ENCODE measurements at regions not wholly inside any gene's neighbourhood (a gene's known extent, or its start where the extent isn't known, plus 50 kb on each side); places are given as distances from the start of the nearest gene placed in this dataset.

- DNase-seq = no peak
These were observed 342.7 kb upstream of the SATB1 start for GRCh38 chr3:18767756-18768303.

DNA sequence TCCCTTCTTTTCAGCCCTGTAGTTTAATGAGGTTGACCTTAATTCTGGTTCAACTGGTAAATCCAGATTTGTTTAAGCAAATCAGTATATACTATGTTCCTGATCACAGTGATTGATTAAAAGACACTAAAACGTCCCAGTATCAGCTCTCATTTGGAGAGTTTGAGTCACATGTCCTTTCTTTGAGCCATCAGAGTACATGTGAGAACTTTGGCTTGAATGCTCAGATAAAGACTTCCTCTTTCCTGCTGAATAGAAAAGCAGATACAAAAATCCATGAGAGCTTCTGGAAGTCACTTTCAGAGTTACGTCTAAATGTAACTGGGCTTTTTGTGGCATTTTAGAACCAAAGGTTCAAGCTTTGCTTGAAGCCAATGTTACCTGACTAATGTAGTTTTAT, 341.8 kb upstream of the SATB1 start:
- no peak for DNase-seq

GRCh38 chr3:18765662-18766061, 340.5 kb upstream of the SATB1 start:
- DNase-seq = no peak

DNA sequence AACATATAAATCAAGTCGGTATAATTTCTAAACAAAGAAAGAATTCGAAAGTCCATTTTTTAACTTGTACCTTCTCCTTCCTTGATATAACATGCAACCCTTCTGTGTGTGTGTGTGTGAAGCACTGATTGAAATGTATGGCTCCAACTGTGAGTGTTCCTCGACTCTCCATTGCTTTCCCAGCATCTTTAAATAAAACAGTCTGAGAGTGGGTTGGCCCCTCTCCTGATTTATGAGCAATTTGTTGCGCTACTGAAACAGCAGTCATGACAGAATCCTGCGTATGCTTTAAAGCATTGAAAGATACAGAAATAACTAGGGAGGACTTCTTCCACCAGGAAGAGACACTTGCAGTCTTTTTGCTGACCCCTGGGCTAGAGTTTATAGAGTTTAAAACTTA, 340.0 kb upstream of the SATB1 start:
- DNase-seq = no peak

DNA sequence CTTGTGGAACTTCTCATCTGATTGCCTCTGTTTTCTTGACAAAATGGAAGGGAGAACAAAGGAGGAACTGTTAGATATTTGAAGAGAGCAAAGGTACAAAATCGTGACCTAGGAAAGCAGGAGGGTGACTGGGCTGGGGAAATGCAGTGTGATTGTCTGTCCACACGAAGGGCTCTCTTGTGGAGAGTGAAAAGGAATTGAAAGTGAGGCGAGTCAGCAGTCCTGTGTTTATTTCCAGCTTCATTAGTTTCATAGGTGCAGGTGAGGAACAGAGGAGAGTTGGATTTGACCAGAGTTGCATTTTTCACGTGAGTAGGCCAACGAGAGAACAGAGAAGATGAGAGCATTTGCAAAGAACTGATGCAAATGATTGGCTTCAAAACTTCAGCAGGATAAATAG, 336.4 kb upstream of the SATB1 start:
- no peak for DNase-seq

DNA sequence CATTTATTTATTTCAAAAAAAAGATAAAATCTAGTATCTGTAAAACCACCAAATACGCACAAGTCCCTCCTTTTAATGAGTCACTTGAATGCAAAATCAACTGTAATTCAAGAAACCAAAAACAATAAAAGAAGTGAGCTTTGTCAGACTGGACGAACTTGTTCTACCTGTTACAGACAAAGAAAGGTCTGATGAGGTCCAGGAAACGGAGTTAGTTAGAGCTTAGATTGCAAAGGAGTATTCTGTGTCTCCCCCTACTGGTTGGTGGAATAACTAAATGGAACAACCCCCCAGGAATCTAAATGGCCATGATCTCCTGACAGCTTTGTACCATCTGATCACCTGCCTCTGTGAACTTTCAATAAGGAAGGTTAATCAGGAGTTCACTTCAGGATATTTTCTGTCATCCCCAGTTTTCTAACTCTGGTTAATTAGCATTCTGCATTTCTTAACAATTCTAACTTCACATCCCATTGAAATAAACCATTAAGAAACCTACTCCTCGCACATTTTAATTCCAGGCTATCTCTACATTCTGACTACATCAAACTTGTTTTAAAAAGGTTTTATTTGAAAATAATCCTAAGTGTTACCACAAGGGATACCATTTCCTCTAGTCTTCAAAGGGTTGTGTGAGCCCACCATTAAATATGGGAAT, 333.0 kb upstream of the SATB1 start:
- DNase-seq = peak; percentile 1

DNA sequence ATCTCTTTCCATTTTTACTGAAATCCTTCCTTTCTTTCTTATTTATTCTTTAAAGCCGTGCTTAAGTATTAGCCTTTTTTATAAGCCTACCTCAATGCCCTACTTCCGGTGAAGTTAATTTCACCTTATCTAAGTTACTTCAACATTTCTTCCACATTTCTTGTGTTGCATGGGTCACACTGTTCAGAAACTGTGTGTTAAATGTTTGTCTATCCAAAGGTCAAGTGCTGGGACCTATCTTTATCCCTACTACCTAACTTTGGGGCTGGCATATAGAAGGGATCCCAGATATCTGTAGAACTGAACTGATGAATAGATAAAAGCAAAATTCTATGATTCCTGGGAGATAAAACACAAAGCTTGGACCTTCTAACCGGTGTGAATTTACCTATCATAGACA, 332.3 kb upstream of the SATB1 start:
- no peak for DNase-seq

DNA sequence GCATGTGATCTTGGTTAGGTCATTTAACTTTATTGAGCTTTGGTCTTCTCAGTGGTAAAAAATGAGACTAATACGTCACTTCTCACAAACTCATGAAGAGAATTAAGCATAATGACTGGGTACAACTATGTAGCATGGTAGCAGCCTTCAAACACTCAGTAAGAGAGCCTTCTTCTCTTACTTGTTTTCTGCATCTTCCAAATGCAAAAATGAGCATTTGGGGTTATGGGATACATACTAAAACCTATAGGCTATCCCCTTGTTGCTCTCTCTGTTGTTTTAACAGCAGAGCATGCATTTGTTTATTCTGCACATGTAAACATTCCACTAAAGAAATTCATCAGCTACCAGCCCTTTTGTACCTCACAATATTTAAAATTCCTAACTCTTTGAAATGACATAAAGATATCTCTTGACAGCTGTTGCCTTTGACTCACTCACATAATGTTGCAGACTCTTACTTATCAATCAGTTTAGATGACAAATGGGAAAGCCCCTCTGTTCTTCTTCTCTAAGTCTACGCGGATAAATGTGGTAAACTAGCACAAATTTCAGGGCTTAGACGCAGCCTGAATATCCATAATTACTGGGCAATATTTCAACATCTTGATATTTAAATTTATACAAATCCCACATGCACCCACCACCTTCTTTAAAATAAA, 327.3 kb upstream of the SATB1 start:
- no peak for DNase-seq

DNA sequence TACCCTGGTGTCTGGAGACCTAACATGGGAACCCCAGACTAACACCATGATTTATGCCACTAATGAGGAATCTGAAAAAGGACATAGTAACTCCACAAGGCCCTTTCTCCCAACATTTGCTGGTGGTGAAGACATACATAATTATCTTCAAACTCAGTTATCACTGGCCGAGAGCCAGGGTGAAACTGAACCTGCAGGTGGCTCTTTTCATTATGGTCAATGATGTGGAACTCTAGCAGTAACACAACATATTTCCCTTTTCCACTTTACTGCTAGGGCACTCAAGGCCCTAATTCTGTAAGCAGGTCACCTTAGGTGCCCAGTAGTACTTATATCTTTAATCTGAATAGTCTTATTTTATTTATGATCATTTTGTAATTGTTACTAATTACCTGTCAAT, 326.4 kb upstream of the SATB1 start:
- DNase-seq = no peak

DNA sequence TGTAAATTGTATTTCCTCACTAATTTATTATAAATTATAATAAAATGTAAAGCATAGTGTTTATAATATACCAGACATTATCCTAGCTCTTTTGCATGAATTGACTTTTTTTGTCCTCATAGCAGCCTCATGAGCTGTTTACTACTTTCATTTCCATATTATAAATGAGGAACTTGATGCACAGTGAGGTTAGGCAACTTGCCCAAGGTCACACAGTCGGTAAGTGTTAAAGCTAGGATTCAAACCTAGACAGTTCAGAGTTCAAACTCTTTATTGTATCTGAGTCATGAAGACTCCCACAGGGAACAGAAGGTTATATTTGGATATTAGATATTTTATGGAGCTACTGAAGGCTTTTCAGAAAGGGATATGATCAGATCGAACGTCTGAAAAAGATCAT, 322.2 kb upstream of the SATB1 start:
- DNase-seq = no peak

GRCh38 chr3:18745472-18745871, 320.3 kb upstream of the SATB1 start:
- no peak for DNase-seq

- no peak for DNase-seq
These were observed 319.3 kb upstream of the SATB1 start for GRCh38 chr3:18744472-18744871.

GRCh38 chr3:18743761-18744160, 318.6 kb upstream of the SATB1 start:
- no peak for DNase-seq

DNA sequence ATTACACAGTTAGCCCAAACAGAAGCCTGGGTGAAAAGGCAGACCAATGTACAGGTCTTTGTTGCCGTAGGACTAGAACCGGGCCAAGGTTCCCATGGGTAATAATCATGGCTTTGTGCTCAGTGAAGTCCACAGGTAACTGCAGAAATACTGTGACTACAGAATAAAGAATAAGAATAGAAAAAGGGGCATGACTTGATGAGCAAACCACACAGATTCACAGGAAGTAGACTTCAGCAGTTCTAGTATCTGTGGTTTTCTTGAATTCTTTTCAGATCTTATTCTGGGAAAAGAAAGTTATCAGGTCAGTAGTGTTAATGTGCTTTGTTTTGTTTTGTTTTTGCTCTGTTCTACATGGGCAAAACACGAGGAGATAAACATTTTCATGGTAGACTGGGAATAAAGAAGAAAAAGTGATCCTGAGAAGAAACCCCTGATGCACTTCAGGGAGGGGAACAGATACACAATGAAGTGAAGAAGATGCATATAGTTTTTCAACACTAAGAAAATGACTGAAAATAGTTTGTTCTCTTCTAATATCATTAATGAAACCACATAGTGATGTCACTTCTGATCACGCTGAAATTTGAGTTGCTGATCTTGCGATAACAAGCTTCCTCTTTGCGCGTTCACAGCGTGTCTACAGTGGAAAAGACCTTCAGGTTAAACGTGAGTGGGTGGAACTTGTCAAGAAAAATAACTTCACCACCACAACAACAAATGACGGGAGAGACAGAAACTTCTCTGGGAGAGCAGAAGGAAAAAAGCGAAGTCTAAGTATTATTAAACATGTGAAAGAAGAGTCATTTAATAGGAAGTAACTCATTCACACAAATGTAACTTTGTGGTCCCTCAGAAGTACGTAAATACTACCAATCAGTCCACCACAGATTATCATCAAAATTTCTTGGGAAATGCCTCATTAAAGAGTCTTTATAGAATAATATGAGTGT, 315.8 kb upstream of the SATB1 start:
- no peak for DNase-seq

DNA sequence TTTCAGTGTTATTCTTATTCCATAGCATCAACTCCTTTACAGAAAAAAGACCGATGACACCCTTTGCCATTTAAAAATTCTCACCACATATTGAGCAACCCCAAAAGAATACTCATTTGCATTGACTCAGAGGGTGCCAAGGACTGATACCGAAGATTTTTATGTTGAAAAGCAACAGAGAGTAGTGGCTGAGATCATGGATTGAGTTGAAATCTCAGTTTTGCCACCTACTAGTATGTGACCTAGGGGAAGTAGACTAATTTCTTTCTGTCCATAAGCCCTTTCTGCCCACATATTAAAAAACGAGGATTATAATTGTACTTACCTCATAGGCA, 313.9 kb upstream of the SATB1 start:
- no peak for DNase-seq

DNA sequence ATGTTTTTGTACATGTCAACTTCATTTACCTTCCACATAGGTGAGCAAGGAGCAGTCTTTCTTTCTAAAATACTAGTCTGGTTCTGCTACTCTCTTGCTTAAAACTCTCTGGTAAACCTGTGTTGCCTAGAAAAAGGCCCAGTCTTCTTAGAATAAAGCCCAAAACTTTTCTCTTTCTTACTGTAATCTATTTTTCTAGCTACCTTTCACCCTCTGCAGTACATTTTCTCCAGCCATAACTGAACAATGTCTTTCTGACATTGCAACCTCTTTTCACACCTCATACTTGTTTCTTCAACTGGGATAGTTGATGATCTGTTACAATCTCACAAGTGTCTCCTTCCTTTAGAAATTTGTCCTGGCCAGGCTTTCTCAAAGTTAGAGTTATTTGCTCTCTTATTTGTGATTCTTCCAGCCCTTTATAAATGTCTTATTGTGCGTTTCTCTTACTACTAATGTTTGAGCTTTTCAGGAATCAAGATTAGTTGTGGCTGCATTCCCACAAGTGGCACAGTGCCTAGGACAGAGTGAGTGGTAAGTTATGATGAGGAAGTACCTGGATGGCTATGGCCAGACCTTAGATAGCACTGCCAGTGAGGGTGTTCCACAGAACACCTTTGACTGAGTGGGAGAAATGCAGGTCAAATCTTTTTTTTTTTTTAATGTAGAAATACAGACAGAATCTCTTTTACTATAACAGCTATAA, 313.4 kb upstream of the SATB1 start:
- DNase-seq = no peak

DNA sequence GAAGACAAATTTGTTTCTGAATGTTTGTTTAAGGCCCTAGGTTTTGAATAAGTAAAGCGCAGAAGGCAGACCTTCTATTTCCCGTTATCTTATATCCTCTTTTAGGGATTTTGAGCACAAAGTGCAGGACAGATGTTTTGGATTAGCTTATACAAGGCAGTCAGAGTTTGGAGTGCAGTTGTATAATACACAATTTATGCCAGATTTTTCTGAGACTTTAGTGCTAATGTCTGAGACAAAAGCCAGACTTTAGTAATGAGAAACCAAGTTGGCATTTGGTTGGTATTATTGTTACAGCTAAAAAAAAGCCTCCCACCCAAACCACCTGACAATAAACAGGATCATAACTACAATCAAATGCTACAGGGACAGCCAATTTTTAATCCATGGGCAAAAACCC, 309.9 kb upstream of the SATB1 start:
- DNase-seq = no peak

DNA sequence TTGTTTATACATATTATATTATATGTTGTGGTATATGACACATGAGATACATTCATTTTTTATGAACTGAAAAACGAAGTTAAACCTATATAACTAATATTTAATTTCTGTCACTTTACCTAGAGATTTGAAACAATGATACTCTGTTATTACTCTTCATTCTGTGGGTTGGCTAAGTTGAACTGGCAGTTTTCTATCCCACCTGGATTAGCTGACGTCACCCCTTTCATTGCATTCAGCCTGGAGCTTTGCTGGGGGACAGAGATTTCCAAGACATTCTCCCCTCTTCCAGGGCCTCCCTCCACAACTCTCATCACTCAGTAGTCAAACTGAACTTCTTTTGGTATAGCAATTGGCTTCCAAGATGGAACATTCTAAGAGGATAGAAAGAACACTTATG, 309.2 kb upstream of the SATB1 start:
- no peak for DNase-seq

GRCh38 chr3:18732474-18732873, 307.3 kb upstream of the SATB1 start:
- no peak for DNase-seq

DNA sequence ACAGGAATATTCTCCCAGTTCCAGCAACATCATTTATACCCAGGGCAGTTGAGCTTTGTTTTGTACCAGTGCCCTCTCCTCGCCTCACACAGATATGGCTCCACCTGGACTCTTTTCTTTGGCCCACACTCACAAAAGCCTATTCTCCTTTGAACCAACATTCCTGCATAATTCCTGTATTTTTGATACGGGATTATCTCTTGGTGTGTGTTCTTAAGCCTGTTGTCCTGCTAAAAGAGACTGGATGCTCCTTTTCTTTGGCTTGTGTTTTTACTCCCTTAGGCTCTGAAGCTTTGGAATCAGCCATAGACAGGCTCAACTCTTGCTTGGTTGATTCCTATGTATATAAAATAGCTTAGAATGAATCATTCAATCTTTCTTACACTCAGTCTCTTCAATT, 305.4 kb upstream of the SATB1 start:
- no peak for DNase-seq

DNA sequence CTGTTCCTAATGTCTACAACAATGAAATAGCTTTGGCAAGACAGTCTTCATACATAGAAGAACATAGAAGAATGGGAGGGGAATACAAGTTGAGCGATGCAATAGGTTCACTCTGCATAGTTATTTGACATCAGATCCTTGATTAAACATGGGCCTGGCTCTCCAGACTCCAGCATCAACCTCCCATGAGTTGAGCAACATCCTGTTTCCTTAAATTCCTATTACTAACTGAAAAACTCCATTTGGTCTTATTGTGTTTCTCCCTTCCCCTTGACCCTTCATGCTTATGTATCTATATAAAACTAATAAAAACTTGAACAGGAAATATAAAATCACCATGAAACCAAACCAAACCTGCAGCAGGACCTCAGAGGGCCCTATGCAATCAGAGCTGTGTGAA, 304.5 kb upstream of the SATB1 start:
- DNase-seq = no peak

DNA sequence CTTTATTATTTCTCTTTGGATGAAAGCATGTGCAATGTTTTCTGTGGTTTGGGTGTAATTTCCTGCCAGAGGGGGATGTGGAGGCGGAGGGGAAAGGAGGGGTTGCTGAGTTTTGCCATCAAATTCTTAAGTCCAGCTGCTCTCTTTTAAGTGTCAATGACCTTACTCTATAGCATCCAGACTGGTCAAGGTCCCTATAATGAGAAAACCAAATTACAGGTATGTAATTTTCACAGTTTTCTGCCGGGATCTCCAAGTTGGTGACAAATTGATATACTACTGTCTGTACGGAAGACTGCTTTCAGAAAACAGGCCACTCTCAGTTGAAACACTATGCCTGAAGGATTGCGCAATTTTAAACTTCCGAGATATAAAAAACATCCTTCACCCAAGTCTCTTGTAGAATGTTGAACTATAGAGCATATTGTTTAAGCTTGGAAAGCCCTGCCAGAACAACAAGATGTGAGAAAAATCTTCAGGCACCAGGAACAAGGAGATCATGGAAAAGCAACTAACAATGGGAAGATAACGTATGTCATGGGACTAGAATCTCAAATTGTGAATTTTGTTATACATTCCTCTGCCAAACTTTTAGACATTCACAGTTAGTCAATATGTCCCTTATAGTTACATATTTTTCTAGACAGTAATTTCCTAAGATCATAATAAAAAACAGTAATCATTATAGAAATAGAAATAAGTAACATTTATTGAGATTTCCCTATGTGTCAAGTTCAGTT, 300.7 kb upstream of the SATB1 start:
- no peak for DNase-seq

All from DMS 273 treated with DMSO at 0.1 percent for 48 hours (cell line).